GM13976 (cell line): ENCODE measurements at regions not wholly inside any gene's neighbourhood (a gene's known extent, or its start where the extent isn't known, plus 50 kb on each side); places are given as distances from the start of the nearest gene placed in this dataset.

ENCODE experiments used
- DNase-seq: peaks from one replicate; pipeline ENCODE4 v3.0.0; 2012; ENCODE audit warnings: low spot score
- CTCF ChIP-seq: IDR thresholded peaks from 2 replicates; pipeline ENCODE4 v1.5.1; 2012; ENCODE audit warnings: borderline replicate concordance, mild to moderate bottlenecking; ENCODE audit not compliant: insufficient read depth; ENCODE audit errors: extremely low read depth, missing control alignments, control extremely low read depth
- in situ Hi-C: fragments of 300-500 bp; cut with MboI; formaldehyde crosslinking; loops from one replicate; pipeline ENCODE4 v1.12.0; 2022; ENCODE audit warnings: low sequenced_read_pairs, mixed read lengths, inconsistent platforms; ENCODE audit not compliant: unreplicated experiment

GRCh38 chr15:69539345-69539744 lies 86.7 kb downstream of the RPLP1 start:
- in situ Hi-C loops, result no loop called here
- DNase-seq, result no peak
- no peak for TF ChIP-seq CTCF

GRCh38 chr15:69540622-69541021 lies 88.0 kb downstream of the RPLP1 start:
- TF ChIP-seq CTCF, result no peak
- DNase-seq, result no peak
- in situ Hi-C loops, result no loop called here

- no peak for DNase-seq
- in situ Hi-C loops, result no loop called here
- no peak for TF ChIP-seq CTCF
Measured at GRCh38 chr15:69542028-69542427, 89.4 kb downstream of the RPLP1 start.

GRCh38 chr15:69543681-69544364 lies 91.2 kb downstream of the RPLP1 start:
- in situ Hi-C loops, result no loop called here
- no peak for TF ChIP-seq CTCF
- no peak for DNase-seq

GRCh38 chr15:69544365-69545113 lies 91.9 kb downstream of the RPLP1 start:
- in situ Hi-C loops, result no loop called here
- DNase-seq, result no peak
- TF ChIP-seq CTCF, result no peak

- in situ Hi-C loops, result no loop called here
- no peak for DNase-seq
- no peak for TF ChIP-seq CTCF
Measured at GRCh38 chr15:69546182-69546581, 93.6 kb downstream of the RPLP1 start.
